Activated CD4-positive, alpha-beta T cell treated with anti-CD3 and anti-CD28 coated beads, Interleukin-2, amount 50 U/mL, for 24 hours (primary cell): ENCODE measurements at regions not wholly inside any gene's neighbourhood (a gene's known extent, or its start where the extent isn't known, plus 50 kb on each side); places are given as distances from the start of the nearest gene placed in this dataset.
A peak's percentile ranks its signal among the peaks of the same experiment; 100 is the strongest.
"Not testable (repeated sequence)": the region's sequence is repeated elsewhere in the genome, so short reads cannot be mapped to it uniquely, and the experiment has no call there.

Experiments
- DNase-seq, 2 donors: peaks; one replicate each; pipeline ENCODE4 v3.0.0-alpha.2; 2020; ENCODE audit warnings: low read depth in 1 of 2, low spot score in 1 of 2

DNA sequence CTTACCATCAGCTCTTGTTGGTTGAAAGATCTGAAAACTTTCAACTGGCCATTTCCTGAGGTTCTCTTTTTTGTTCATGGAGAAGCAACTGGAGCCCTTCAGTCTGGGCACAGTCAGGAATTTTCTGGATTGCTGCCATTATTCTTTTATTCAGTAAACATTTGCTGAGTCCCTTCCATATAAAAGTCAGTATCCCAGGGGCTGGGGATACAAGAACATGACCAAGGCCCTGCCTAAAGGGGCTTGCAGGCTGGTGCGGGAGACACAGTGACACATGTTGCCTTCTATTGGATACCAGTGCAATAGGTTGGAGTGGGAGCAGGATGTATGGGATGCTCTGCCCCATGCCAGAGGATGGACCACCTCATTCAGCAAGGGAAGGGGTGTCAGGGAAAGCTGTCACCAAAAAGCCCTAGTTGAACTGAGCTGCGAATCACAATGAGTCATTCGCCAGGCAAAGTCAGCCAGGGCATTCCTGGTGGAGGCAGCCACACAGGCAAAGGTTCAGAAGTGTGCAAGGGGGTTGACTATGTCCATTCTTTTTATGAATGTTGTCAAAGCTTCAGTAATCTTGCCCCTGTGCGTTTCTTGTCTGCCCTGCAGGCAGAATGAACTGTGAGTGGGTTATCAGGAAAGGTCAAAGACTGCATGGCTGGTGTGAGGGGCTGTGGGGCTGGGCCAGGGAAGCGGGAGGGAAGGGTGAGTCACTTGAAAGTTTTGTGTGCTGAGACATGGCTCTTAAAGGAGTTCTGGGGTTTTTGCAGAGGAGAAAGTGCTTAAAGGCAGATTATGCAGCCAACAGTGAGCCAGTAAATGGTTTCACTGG is 395.9 kb downstream of the KCNRG start:
- DNase-seq = no peak

DNA sequence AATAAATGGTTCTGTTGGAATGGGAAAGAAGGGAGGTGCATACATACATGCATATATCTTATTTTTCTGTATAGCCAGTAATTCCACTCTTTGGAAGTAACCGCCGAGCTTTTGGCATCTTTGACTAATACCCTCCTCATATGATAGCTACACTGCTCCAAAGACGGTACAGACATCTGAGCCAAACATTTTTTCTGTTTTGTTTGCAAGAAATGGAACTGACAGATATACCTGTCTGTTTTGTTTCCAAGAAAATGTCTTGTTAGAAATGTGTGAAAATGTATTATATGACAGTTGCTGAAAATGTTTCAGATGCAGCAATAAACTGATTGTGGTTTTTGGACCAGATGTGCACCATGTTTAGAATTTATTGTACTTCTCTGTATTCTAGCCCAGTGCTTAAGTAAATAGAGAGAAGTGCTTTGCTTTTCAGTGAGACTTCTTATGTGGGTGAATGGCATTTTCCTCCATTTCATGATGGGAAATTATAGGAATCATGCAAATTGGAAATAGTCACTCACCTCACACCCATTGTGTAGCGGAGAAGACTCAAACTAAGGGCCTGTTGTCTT is 396.9 kb downstream of the KCNRG start:
- no peak for DNase-seq

DNA sequence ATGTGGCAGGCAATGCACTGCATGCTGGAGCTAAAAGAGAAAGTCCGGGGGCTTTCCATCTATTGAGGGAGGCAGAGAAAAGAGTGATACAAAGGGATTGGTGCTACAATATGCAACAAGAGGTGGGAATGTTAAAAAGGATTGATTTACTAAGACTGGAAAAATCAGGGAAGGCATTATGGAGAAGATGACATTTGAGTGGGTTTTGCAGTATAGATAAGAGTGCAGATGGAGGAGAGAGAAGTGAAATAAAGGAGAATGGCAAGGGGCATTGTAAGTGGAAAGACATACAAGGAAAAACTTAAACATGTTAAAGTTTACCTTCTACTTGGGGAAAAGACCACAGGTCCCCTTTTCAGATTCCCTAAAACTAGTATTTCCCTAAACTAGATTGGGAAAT is 399.4 kb downstream of the KCNRG start:
- DNase-seq = no peak

DNA sequence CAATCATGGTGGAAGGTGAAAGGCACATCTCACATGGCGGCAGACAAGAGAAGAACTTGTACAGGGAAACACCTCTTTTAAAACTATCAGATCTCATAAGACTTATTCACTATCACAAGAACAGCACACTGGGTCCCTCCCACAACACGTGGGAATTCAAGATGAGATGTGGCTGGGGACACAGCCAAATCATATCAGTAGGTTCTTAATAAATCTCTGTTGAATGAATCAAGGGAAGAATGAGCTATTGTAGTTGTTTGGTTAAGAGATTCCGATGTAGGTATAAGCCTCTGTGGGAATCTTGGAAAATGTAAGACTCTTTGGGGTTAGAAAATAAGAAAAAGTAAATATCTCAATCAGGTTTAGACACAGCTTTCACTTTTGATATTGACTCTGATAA is 400.2 kb downstream of the KCNRG start:
- DNase-seq = no peak

DNA sequence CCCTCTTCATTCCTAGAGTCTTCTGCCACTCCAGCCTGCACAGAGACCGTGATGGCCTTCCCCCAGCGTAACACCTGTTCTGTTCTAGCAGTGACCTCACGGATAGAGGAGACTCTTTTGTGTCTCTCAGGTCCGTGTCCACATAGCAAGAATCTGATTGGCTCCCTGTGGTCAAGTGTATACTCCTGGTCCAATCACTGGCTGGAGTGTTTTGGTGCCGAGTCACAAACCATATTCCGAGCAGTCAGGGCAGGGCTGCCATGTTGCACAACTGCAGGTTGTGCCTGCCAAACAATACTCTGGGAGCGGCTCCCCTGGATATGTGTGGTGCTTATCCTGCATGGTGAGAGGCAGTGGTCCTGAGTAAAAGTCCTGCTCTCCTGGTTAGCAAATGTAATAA is 402.4 kb downstream of the KCNRG start:
- no peak for DNase-seq

DNA sequence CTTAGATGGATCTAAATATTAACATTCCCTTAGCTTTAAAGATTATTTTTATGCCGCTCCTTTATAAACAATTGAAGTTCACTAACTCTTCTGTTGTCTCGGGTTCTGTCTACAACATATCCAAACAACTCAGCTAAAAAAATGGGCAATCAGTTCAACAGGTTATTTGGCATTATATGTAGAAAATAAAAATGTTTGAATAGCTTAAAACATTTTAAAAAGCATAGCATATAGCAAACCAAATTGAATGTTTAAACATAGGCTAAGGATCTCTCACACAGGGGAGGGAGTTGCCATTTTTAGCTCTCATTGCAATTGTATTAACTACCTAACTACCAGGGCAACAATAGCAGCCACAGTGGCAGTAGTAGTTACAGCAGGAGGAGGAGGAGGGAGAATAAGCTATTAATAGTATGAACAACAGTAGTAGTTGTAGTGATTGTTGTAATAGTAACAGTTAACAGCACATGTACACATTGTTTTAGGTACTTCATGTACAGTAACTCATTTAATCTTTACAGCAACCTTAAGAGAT is 404.2 kb downstream of the KCNRG start:
- no peak for DNase-seq

DNA sequence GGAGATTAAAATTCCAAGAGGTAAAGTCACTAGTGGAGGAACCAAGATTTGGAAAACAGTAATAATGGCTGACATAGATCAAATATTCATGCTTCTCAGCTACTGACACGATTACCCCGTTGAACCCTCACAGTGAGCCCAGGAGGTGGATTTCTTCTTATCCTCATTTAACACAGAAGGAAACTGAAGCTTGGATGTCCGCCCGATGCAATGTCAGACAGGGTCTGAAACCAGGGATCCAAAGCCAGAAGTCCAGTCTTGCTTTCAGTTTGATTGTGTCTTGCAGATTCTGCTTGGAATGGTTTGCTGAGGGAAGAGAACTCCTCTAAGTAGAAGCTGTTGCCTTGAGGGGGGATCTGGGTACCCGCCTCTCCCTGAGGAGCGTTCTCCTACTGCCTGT is 404.7 kb downstream of the KCNRG start:
- no peak for DNase-seq

DNA sequence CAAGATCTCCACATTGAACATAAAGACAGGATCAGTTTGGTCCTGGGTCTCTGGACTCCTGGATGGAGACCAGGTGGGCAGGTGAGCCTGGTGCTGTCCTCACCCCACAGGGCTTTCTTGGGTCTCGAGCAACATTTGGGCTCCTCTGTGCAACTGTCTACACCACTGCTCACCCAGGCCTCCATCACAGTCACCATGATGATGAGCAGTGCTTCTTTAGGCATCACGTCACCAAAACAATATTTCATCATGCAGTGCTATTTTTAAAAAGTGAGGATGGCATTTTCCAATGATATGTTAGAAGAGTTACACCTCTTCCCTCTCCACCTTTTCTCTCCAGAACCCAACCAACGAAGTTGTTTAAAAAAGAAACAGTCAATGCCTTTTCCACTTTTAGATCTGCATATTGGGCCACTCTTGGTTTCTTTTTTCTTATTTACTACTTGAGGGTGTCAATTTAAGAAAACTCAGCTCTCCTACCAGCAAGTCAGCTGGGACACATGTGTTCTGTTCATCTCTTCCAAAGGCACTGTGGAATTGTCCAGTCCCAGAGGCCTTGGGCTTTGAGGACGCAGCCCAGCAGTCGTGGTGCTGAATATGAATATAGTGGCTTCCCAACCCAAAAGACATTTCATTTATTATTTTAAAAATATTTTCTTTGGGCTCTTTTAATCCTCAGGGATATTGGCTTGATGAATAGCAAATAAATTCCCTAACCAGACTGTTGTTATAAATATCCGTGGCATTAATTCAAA is 405.7 kb downstream of the KCNRG start:
- DNase-seq = no peak

DNA sequence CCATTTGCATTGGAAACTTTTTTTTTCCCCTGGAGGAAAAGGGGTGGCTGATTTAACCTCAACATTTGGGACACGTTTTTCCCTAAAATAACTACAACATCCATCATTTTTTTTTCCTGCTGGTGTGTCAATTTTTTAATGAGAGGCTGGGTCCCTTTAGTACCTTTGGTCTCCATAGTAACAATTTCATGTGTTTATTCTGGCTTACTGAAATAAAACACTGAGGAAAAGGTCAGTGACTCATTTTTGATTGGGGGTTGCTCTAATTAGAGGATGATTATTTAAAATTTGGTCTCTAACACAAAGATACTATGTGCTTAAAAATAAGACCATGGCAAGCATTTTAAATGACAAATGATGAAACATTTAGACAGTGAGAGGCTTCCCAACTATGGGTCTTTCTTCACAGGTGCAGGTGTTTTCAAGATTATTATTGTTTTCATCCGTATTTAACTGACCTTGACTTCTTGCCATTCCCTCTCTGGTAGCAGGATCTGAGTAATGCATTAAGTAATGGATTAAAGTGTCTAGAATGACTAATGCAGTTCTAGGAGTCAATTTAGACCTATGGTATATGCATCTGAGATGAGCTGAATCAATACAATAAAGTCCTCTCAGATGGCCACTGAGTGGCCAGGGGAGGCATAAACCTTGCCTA is 406.4 kb downstream of the KCNRG start:
- no peak for DNase-seq

DNA sequence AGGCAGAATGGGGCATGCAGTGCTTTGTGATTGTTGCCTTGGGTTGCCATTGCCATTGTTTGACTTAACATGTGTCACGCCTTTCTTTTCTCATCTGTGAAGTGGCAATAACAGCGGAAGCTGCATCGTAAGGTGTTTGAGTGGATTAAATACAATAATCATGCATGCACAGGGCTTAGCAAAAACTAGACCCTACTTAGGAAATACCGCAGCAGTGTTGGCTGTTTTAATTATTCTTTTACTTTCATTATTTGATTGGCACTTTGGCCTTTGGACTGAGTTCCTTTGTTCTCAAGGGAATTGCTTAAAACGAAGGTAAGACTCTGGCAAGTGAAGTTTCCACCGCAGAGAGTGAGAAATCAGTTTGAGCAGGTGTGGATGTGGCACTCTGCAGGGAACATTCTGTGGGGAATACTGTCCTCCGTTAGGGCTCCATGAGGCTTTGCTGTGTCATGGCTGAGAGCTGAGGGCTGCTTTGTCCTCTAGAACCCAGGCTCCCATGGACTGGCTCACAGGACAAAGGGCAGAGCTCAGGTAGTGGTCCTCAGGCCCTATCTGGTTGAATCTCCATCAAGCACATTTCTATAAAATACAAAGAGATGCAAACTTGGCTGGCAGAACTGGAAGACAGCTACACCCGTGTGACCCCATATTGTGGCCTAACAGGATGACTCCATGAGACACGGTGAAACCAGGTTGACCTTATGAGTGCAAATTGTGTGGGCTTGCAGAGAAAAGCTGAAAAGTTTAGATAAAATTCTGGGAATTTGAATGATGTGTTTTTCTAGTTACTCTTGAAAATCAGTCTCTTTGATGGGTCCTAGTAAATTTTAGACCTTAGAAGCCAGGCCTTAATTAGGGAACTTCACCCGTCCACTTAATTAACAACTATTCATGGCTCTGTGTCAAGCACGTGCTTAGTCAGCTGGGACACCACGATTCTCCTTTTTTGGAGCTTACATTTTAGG is 407.2 kb downstream of the KCNRG start:
- no peak for DNase-seq

DNA sequence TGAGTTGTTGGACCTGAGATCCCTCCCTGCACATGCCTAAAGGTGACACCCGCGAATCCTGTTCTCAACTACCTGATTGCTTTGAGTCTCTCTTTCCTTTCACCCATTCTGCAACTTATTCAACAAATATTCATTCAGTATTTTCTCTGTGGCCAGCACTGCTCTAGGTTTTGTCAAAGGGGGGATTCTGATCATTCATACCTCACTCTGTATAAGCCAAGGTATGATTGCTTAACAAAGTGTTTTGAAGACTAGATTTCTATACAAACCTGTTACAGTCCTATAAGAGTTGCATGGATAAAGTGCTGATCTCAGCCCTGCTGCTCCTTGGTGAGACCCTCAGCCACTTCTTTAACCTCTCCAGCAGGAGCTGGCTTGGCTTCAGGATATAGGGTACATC is 409.7 kb downstream of the KCNRG start:
- DNase-seq = no peak

DNA sequence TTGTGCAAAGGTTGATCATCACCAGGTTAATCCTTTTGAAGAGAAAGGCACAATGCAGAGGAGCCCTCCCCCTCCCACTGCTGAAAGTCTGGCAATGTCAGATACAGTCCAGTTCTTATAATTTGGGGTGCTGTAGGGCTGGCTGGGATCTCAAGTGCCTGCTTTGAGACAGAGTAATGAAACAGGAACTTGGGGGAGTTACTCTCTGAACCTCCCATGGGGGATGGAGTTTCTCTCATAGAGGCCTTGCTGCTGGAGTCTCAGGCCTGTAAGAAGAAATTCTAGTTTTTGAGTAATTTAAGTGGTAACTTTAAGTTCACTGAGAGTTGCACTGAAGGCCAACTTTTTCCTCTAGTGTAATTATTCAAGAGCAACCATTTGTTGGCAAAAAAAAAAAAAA is 410.5 kb downstream of the KCNRG start:
- DNase-seq = no peak

DNA sequence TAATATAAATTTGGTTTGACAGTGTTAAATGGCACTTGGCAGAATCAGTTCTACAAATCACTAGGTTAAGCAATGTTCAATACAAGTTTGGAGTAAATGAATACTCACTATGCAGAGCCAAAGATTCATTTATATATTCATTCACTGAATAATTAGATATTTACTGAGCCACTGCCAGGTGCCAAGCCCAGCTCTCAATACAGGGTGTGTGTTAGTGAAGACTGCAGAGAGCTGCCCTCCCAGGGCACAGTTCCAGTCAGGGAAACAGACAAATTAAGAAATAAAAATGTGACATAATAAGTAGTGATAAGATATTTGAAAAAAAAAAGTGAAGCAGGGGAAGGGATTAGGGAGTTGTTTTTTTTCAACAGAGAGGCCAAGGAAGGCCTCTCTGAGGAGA is 411.7 kb downstream of the KCNRG start:
- DNase-seq = no peak

DNA sequence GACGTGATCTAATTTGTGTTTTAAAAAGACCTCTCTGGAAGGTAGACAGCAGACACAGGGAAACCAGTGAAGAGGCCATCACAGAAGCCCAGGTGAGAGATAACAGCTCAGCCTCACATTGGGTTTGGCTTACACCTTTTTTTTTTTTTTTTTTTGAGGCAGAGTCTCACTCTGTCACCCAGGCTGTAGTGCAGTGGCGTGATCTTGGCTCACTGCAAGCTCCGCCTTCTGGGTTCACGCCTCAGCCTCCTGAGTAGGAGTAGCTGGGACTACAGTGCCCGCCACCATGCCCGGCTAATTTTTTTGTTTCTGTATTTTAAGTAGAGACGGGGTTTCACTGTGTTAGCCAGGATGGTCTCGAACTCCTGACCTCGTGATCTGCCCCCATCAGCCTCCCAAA is 412.3 kb downstream of the KCNRG start:
- not testable (repeated sequence) for DNase-seq

DNA sequence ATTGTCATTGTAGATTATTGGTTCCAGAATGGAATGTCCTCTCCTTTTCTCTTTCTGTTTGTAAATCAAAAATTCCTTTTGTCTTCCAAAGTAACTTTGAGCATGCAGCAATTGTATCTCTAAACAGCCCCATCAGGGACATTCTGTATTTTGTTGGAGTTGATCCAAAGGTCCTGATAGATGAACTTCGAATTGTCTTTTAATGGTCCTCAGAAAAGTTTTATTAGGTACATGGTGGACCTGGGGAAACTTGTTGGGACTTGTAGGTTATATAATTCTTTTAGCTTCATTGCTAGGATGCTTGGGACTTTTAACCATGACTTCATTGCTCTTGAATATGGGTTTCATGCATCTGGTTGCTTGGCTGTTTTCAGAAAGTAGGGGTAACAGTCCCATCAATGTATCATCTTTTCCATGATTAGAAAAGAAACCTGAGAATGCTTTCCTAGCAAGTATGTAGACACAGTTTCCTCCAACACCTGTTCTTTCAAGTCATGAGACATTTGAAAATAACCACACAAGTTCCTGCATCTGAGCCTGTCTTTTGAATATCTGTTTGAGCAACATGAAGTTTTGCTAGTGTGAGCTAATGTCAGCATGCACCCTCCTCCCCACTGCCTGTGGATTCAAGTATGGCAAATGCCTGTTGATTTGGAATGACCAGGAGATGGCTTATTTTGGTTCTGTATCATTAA is 413.1 kb downstream of the KCNRG start:
- peak in 1 of 2 donors; percentile 7 for DNase-seq

DNA sequence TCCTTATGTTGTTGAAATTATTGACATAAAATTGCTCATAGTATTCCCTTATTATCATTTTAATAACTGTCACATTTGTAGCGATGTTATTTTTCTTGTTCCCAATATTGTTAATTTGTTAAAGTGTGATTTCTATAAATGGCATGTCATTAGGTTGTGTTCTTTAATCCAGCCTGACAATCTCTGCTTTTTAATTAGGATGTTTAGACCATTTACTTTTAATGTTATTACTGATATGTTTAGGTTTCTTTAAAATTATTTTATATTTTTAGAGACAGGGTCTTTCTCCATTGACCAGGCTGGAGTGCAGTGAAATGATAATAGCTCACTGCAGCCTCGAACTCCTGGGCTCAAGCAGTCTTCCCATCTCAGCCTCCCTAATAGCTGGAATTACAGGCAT is 408.5 kb downstream of the DLEU7 start:
- DNase-seq = no peak

DNA sequence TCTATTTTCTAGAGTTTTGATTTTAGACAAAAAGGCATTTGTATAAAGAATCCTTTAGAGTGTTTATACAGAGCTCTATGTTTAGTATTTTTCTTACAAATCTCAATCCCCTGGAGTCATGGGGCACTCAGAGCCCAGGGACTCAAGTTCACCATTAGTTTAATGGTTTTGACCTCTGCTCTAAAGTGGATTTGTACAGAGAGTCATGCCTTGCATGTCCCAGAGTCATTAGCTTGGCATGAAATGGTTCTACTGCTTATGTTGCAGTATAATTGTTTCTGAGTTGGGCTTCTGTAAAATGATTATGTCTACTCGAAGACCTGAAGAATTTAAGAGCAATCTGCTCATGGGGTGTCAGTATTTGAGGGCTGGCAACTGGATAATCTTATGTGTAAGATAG is 406.2 kb downstream of the DLEU7 start:
- no peak for DNase-seq

DNA sequence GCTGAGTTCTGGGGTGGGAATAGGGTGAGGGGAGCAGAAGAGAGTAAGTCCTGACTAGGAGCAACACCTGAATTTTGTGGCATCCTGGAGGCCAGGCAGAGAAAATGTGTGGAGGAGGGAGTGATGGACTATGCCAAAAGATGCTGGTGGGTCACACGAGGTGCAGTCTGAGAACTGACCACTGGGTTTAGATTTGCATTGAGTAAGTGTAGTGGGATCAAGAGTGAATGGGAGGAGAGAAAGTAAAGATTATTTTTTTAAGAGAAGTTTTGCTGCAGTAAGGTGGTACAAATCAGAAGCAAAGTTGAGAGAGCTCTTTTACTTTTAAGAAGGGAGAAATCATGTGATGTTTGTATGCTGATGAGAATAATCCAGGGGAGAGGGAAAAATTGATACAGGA is 405.1 kb downstream of the DLEU7 start:
- DNase-seq = no peak

DNA sequence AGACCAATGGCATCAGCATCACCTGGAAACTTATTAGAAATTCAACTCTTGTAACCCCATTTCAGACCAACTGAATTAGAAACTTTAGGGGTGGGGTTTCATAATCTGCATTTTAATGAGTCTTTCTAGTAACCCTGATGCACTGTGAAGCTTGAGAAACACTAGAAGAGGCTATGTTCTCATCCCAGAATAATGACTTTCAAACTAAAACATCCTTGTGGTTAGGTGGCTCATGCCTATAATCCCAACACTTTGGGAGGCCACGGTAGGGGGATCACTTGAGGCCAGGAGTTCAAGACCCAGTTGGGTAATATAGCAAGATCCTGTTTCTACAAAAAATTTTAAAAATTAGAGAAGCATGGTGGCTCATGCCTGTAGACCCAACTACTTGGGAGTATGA is 402.4 kb downstream of the DLEU7 start:
- no peak for DNase-seq

DNA sequence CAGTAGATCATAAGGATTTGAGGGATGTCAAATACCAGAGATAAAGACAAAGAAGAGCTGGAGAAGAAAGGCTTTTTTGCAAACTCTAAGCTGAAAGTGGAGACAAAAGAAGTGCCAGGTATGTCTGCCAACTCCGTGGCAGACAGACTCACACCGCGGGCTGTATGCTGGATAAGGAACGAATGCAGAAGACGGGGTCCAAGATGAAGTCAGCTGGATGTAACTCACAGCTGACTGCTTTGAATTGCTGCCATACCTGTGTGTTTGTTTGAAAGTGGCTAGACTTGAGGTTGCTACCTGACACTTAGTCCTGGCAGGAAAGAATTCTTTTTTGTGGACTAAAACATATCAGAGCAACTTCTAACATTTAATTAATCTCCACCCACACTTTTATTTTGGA is 398.8 kb downstream of the DLEU7 start:
- DNase-seq = no peak
